NCI-H128 (cell line): ENCODE measurements at regions not wholly inside any gene's neighbourhood (a gene's known extent, or its start where the extent isn't known, plus 50 kb on each side); places are given as distances from the start of the nearest gene placed in this dataset.

Source experiments
- DNase-seq: peaks from one replicate; lab custom pipeline; 2025; ENCODE audit not compliant: unreplicated experiment; lab: John Stamatoyannopoulos, UW

DNA sequence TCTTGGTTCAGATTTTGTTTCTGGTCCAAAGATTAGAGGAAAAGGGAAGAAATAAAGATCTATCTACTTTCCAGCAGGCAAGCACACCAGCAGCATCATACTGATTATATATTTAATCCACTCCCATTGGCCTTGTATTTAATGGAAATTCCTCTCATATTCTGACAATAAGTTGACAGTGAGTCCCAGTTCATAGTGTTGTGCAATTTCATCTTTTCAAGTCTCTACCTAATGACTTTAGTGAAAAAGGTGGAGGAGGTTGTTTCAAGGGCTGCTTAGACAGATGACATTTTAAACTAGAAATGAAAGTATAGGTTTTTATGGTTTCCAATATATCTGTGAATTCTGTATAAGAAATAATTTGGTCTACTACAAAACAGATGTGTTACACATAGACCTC is 298.6 kb downstream of the PABPC4L start:
- DNase-seq: no peak

DNA sequence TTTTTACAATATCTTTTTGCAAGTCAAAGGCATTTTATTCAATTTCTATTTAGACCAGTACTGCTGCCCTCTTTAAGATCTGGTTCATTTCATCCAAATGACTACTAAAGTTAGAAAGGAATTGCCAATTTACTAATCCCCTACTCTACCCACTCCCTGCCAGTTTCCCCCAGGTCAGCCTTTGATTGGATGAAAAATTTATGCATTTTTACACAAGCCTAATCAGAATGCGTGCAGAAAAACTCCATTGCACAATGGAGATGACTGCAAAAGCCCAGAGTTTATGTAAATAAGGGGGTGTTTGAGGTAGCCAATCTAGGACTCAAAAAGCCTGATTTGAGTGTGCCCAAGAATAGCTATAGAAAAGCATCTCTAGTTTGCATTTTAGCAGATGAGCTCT is 310.6 kb downstream of the PABPC4L start:
- no peak for DNase-seq

DNA sequence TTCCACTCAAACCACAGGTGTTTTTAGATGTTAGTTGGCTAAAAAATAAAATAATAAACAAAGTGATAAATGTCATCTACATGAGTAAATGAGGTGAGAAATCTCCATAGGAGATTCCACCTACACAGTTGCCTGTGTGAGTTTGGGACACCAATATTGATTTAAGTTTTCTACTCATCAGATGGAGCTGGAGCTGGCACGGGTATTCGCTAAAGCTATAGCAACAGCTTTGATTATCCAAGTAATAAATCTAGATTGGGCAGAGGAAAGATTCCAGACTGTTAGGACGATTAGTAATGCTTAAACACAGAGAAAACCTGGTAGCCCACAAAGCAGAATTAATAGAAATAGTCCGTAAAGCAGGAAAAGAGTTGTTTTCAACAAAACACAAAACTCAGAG is 313.9 kb downstream of the PABPC4L start:
- DNase-seq: no peak

DNA sequence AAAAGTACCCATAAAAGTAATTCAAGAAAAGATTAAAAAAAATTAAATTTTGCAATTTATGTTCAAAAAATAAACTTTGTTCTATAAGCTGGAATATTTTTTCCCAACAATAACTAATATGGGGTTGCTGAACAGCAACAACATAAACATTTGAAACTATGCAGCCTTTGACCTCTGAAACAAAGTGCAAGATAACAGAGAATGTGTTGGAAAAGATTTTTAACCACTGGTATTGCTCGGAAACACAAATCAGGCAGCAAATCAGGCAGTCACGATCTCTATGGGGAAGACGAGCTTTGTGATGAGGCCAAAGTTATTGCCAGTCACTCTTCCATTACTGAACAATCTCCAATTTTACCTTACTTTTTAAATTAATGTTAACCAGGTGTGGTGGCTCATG is 332.1 kb downstream of the PABPC4L start:
- DNase-seq: no peak

DNA sequence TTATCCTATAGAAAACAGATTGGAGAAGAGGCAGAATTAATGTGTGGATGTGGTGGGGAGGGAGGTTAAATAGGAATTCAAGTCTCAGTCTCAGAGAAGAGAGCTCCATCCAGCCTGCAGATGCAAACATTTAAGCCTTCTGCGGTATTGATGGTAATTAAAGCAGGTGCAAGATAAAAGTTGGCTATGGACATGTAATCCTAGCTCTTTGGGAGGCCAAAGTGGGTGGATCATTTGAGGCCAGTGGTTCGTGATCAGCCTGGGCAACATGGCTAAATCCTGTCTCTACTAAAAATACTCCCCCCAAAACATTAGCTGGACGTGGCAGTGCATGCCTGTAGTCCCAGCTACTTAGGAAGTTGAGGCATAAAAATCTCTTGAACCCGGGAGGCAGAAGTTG is 332.7 kb downstream of the PABPC4L start:
- no peak for DNase-seq

DNA sequence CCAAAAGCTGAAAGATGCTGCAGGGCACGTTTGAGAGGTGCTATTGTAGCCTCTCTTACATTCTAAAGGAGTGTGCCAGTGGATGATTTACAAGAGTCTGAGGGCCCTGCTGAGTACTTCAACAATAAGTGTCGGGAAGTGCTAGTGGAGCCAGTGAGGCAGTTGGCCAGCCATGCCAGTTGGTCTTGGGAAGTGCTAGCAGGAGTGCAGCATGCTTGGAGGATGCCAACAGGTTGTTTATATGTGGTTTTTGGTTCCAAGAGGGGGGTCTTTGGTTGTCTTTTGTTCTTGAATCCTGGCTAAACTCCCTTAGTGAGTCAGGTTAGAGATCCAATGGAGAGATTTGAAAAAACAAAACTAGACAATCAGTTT is 335.3 kb downstream of the PABPC4L start:
- peak; percentile 62 for DNase-seq

DNA sequence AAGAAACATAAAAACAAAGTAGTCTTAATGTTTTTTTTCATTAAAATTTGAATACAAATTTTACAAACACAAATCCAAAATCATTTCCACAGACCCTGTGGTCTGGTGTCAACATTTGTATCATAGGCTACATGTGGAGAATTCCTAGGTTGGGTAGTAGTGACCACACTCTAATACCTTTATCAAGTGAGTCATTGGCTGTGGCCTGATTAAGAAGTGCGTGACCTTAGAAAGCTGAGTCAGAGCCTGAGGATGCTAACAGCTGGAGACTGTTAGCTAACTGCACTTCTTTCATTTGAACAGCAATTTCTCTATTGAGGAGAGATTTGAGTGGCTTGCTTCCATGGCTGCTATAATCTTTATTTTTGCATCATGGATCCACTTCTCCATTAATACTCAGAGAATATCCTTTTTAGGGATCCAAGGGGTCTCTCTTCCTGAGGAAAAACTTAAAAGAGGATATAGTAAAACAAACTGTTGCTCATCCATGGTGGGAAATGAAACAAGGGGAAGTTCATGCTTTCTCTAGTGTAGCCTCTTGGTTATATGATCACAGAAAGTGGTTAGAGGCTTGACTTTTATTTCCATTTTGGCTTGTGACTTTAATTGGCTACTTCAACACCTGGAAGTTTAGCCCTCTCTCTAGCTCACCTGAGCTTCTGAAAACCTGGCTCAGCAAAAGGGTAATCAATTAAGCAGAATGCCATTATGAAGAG is 335.8 kb downstream of the PABPC4L start:
- no peak for DNase-seq

DNA sequence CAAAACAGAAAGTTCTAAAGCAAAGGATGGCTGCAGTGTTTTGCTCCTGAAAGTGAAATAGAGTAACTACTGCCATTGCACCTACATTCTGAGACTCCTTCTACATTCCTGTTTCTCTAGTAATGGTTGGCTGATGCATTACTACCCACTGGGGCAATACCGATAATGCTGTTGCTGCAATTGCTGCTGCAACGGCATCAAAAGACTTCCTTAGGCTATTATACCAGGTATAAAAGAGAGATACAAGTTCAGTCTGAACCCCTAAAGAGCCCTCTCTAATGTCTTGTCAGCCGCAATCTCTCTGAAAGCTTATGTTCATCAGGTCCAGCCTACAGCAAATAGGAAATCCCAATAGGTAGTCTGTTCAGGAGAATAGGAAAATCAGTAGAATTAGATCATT is 338.4 kb downstream of the PABPC4L start:
- no peak for DNase-seq

DNA sequence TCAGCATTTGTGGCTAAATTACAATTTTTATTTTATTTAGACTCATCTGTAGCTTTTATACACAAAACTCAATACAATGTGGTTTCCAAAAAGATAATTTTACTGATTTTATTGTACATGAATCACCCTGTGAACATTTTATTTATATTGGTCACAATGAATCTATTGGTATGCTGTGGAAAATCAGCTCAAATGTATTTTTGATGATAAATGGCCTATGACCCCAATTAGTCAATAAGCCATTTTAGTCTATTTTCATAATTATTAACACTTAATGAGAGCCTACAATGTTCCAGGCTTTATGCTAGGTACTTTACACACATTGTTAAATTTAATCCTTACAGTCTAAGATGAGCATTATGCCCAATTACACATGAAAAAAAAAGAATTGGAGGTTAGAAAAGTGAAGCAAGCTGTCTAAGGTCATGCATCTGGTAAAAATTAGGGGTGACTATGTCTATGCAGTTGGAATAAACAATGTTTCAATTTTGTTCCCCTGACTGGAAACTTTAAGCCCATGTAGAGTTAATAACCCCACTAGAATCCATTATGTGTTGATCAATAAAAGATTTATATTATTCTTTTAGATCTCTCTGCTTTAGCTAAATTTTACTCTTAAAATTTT is 344.7 kb downstream of the PABPC4L start:
- DNase-seq: no peak

DNA sequence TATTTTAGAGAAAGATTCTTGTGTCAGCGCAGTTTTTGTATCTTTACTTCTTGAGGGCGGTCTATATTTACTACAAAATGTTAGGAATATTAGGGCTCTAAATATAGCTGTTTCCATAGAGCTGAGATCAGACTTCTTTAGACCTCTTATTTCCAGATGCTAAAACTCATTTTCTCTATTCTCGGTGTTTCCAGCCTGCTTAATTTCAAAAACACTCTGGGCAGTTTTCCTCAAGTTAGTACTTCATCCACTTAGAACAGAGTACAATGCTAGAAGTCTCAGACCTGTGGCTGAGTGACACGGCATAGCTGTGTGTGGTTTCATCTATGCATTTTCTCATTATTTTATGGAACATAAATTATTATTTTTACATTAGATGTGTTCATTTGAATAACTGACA is 346.6 kb downstream of the PABPC4L start:
- DNase-seq: no peak

DNA sequence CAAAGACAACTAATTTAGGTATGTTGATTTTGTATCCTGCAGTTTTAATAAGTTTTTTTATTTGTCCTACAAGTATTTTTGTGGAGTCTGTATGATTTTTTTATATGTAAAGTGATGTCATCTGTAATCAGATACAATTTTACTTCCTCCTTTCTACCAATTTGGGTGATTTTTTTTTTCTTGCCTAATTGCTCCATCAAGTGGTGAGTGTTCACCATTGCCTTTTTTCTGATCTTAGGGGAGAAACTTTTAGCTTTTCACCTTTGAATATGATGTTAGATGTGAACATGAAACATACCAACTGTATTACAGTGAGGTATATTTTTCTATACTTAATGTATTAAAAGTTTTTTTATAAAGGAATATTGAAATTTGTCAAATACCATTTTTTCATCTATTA is 362.3 kb downstream of the PABPC4L start:
- DNase-seq: no peak

DNA sequence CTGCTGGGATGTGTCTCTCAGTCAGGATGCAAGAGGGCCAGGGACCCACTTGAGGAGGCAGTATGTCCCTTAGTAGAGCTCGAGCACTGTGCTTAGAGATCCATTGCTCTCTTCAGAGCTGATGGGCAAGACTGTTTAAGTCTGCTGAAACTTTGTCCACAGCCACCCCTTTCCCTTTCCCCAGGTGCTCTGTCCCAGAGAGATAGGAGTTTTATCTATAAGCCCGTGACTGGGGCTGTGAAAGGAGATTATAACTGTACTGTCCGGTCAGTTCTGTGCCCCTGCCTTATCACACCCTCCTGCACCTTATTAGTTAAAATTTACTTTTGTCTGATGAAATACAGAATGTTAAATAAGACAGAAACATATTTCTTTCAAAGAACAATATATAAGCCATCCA is 378.4 kb downstream of the PABPC4L start:
- DNase-seq: no peak

DNA sequence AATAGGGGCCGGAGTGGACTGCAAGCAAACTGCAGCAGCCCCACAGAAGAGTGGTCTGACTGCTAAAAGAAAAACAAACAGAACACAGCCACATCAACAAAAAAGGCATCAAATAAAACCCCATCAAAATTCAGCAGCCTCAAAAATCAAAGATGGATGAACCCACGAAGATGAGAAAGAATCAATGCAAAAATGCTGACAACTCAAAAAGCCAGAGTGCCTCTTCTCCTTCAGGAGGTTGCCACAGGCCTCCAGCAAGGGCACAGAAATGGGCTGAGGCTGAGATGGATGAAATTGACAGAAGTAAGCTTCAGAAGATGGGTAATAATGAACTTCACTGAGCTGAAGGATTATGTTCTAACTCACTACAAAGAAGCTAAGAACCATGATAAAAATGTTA is 388.6 kb downstream of the PABPC4L start:
- DNase-seq: no peak

DNA sequence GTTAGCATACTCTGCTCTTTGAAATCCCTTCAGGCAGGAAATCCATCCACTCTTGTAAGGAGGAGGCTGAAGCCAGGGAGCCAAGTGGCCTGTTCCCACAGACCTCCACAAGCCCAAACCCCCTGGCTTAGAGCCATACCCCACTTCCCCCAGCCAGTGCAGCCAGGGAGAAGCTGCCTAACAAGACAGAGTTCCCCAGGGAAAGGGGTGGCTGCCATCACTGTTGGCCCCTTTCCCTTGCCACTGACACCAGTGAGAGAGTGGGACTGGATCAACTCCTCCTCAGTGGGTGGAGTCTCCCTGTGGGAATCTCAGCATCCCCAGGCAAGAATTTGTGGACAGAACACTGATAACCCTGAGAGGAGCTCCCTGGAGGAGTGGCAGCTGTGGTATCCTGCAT is 389.4 kb downstream of the PABPC4L start:
- DNase-seq: no peak

DNA sequence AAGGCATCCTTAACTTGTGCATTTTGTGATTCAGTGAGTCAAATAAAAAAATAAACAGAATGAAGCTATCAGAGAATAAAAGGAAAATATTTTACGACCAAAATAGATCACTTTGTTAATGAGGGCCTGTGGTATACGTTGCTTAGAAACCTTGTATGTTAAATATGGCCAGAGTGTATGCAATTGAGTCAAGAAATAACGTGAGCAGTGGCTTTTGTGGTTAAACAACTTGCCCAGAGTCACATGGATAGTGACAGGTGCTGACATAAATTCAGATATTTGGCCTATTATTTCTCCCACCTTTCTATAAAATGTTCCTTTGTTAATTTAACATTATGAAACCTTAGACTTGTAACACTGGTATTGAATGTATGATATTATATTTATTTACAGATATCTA is 393.4 kb downstream of the PABPC4L start:
- no peak for DNase-seq

DNA sequence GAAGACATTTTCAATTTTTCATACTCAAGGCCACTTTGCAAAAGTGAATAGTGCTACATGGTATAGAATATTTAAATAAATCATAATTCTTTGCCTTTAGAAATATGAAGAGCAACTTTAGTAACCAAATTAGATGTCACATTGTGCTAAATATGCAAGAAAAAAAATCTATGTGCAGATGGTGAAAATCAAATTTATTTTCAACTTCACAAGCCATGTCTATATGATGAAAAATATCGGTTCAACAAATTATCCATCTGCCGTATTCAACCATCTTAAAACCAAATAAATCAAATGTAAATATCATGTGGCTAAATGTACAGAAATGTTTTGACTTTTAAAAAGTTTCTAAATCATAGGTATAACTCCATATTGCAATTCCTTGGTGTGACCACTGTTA is 398.2 kb downstream of the PABPC4L start:
- DNase-seq: no peak

DNA sequence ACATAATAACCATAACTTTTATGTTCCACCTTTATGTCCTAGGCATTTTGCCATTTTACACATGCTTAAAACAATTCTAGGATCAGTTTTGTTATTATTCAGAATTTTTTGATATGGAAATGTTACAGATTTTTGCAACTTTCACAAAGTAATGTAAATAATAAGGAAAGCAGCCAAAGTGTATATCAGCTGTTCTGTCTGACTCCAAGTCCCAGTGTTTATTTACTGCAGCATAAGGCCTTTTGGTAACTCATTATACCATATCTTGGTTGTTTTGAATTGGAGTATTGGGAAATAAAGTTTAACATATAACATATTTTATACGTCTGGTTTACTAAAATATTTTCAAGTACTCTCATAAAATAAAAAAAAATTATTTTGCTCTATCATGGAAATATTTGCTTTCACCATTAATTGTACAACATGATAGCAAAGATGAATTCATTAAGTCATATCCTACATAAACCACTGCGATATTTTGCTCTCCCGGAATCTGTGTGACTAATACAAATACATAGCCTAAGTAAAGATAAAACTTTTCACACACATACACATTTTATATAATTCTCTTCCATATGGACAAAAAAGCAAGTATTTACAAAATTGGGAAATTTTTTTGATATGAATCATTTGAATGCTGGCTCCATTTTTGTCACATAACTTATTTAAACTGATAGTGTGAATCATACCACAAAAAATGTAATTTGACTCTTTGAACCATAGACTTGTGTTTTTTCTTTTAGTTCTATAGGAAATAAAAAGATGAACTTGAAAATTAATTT is 399.0 kb downstream of the PABPC4L start:
- no peak for DNase-seq

DNA sequence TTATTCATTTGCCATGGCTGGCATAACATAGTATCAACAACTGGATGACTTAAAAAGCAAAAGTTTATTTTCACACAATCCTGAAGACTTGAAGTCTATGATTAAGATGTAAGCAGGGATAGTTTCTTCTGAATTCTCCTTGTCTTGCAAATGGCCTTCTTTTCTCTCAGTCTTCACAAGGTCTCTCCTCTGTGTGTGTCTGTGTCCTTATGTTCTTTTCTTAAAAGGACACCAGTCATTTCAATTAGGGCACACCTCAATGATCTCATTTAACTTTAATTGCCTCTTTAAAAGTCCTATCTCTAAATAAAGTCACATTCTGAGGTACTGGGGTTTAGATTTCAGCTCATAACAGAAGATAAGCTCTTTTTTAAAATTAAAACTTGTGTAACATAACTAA is 399.7 kb downstream of the PABPC4L start:
- no peak for DNase-seq

DNA sequence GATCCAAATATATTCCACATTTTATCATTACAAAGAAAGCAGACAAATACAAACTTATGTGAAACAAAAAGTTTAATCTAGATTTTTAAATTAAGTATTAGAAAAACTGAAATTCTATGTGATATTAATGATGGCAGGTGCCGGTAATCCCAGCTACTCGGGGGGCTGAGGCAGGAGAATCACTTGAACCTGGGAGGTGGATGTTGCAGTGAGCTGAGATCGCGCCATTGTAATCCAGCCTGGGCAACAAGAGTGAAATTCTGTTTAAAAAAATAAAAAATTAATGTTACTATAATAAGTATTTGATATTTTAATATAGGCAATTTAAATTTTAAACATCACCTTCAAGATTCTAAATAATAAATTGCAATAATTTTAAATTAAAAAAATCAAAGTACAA is 400.6 kb downstream of the PABPC4L start:
- DNase-seq: no peak

DNA sequence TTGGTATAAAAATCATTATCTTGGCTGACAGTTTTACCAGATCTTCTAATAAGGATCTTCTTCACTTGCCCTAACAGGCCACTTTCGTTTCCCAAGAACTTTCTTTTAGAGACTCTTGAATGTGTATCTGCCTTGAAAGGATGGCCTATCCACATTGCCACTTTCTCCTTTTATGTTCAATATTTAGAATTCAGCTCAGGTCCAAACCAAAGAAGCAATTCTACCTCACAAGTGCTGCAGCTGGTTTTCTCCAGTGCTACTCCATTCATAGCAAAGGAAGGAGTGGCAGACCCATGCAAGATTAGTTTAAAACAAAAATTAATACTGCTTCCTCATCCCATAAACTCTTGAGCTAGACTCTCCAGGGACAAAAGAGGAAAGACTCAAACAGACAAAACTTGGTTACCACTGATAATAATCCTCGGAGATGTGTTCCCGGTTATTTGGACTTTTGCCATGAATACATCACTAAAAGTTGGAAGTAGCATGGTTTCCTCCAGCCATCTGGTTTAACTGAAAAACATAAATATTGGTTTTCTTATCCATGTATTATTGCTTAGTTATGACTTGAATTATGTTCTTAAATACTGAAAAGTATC is 401.8 kb downstream of the PABPC4L start:
- no peak for DNase-seq

DNA sequence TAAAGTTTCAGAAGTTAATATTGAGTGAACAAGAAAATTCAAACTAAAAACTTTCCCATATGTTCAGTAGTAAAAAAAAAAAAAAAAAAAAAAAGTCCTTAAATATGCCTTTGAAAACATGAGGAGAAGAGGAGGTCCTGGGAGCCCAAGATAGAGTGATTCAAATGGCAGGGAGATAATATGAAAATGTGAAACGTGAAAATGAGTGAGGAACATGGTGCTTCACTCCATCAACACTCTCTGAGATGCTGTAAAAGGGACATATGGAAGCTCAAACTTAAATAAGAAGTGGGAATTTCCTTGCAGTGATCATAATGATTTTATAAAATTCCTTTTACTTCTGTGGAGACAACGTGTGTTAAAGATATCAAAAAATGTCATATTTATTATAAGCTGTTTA is 423.9 kb downstream of the PABPC4L start:
- DNase-seq: no peak

DNA sequence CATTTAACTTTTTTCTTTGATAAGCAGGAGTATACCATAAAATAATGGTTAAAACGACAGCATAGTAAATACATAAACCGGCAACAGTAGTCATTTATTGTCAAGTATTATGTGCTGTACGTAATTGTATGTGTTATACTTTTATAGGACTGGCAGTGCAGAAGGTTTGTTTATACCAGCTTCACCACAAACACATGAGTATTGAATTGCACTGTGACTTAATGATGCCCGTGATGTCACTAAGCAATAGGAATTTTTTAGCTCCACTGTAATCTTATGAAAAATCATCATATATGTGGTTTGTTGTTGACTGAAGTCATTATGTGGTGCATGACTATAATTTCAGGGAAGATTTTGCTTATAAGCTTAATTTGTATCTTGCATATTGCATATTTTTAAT is 424.6 kb downstream of the PABPC4L start:
- DNase-seq: no peak
